WTC11 (cell line): ENCODE measurements at regions not wholly inside any gene's neighbourhood (a gene's known extent, or its start where the extent isn't known, plus 50 kb on each side); places are given as distances from the start of the nearest gene placed in this dataset.
"Not testable (repeated sequence)": the region's sequence is repeated elsewhere in the genome, so short reads cannot be mapped to it uniquely, and the experiment has no call there.

Source experiments
- ATAC-seq: fragments of 200-7000 bp; cut with Tn5 transposase; 2 replicates; pipeline ENCODE4 v1.10.0; 2021; ENCODE audit warnings: mild to moderate bottlenecking, moderate library complexity
- CTCF ChIA-PET: fragments of 300-600 bp; sonication (Branson Sonifier 250); formaldehyde crosslinking; loops from one replicate; lab custom pipeline; 2021; ENCODE audit warnings: antibody characterized with exemption; lab: Charles Lee
- POLR2A ChIA-PET: fragments of 350-600 bp; sonication (Branson Sonifier 250); formaldehyde crosslinking; loops from one replicate; lab custom pipeline; 2021; ENCODE audit warnings: antibody characterized with exemption; lab: Charles Lee
- DNase-seq: peaks from one replicate; pipeline ENCODE4 v3.0.0; 2021; ENCODE audit warnings: low spot score
- H3K27ac Mint-ChIP-seq: 2 replicates; pipeline ENCODE4 v1.8.0; 2021; ENCODE audit warnings: mixed read lengths
- H3K27me3 Mint-ChIP-seq: 2 replicates; pipeline ENCODE4 v1.8.0; 2021; ENCODE audit warnings: low read depth, mild to moderate bottlenecking, moderate library complexity, mixed read lengths
- H3K36me3 Mint-ChIP-seq: 2 replicates; pipeline ENCODE4 v1.8.0; 2021; ENCODE audit warnings: mixed read lengths
- H3K4me1 Mint-ChIP-seq: 2 replicates; pipeline ENCODE4 v1.8.0; 2022; ENCODE audit warnings: mixed read lengths
- H3K4me3 Mint-ChIP-seq: 2 replicates; pipeline ENCODE4 v1.8.0; 2021; ENCODE audit warnings: mild to moderate bottlenecking, moderate library complexity, mixed read lengths
- H3K9me3 Mint-ChIP-seq: 2 replicates; pipeline ENCODE4 v1.8.0; 2021; ENCODE audit warnings: mixed read lengths
- ATF3 ChIP-seq: sonication (generic); formaldehyde crosslinking; conservative IDR thresholded peaks from 2 replicates; pipeline ENCODE4 v1.8.1; 2022; ENCODE audit warnings: mild to moderate bottlenecking, missing genetic modification reagents
- ELF4 ChIP-seq: sonication (generic); formaldehyde crosslinking; IDR thresholded peaks from 2 replicates; pipeline ENCODE4 v1.8.1; 2022; ENCODE audit warnings: low read depth, mild to moderate bottlenecking, moderate library complexity, missing genetic modification reagents
- ESRRA ChIP-seq: sonication (generic); formaldehyde crosslinking; IDR thresholded peaks from 2 replicates; pipeline ENCODE4 v1.8.1; 2022; ENCODE audit warnings: mild to moderate bottlenecking, missing genetic modification reagents, borderline replicate concordance
- GABPB1 ChIP-seq: sonication (generic); formaldehyde crosslinking; IDR thresholded peaks from 2 replicates; pipeline ENCODE4 v1.8.1; 2023; ENCODE audit warnings: mild to moderate bottlenecking, missing genetic modification reagents
- GTF2I ChIP-seq: fragments of 250-450 bp; sonication (Bioruptor Pico); conservative IDR thresholded peaks from 2 replicates; pipeline ENCODE4 v1.4.0; 2021; ENCODE audit warnings: mild to moderate bottlenecking
- KAT7 ChIP-seq: sonication (generic); formaldehyde crosslinking; IDR thresholded peaks from 2 replicates; pipeline ENCODE4 v1.8.1; 2023; ENCODE audit warnings: missing genetic modification reagents, mild to moderate bottlenecking, borderline replicate concordance
- MAX ChIP-seq: sonication (generic); formaldehyde crosslinking; IDR thresholded peaks from 2 replicates; pipeline ENCODE4 v1.8.0; 2022; ENCODE audit warnings: mild to moderate bottlenecking, missing genetic modification reagents
- NR3C1 ChIP-seq: sonication (generic); formaldehyde crosslinking; conservative IDR thresholded peaks from 2 replicates; pipeline ENCODE4 v1.8.1; 2023; ENCODE audit warnings: low read depth, mild to moderate bottlenecking, missing genetic modification reagents
- RORB ChIP-seq: fragments of 250-450 bp; sonication (Bioruptor Pico); IDR thresholded peaks from 2 replicates; pipeline ENCODE4 v1.9.0; 2021; ENCODE audit warnings: mild to moderate bottlenecking
- SMAD4 ChIP-seq: sonication (generic); formaldehyde crosslinking; IDR thresholded peaks from 2 replicates; pipeline ENCODE4 v1.8.0; 2022; ENCODE audit warnings: mild to moderate bottlenecking, missing genetic modification reagents
- SOX15 ChIP-seq: fragments of 250-450 bp; sonication (Bioruptor Pico); IDR thresholded peaks from 2 replicates; pipeline ENCODE4 v1.9.0; 2021; ENCODE audit warnings: mild to moderate bottlenecking
- TCF7 ChIP-seq: sonication (generic); formaldehyde crosslinking; IDR thresholded peaks from 2 replicates; pipeline ENCODE4 v1.8.0; 2022; ENCODE audit warnings: mild to moderate bottlenecking, low read depth, missing genetic modification reagents, moderate library complexity
- TEAD4 ChIP-seq: sonication (generic); formaldehyde crosslinking; IDR thresholded peaks from 2 replicates; pipeline ENCODE4 v1.8.0; 2022; ENCODE audit warnings: mild to moderate bottlenecking, missing genetic modification reagents
- TP53 ChIP-seq: sonication (generic); formaldehyde crosslinking; IDR thresholded peaks from 2 replicates; pipeline ENCODE4 v1.8.1; 2023; ENCODE audit warnings: mild to moderate bottlenecking, missing genetic modification reagents
- ZNF219 ChIP-seq: sonication (generic); formaldehyde crosslinking; IDR thresholded peaks from 2 replicates; pipeline ENCODE4 v1.8.0; 2023; ENCODE audit warnings: missing genetic modification reagents, mild to moderate bottlenecking, borderline replicate concordance
- ZNF232 ChIP-seq: sonication (generic); formaldehyde crosslinking; IDR thresholded peaks from 2 replicates; pipeline ENCODE4 v1.8.0; 2022; ENCODE audit warnings: mild to moderate bottlenecking, missing genetic modification reagents
- ZNF281 ChIP-seq: sonication (generic); formaldehyde crosslinking; IDR thresholded peaks from 2 replicates; pipeline ENCODE4 v1.8.0; 2023; ENCODE audit warnings: mild to moderate bottlenecking, missing genetic modification reagents
- ZNF317 ChIP-seq: sonication (generic); formaldehyde crosslinking; IDR thresholded peaks from 2 replicates; pipeline ENCODE4 v1.8.1; 2023; ENCODE audit warnings: low read depth, mild to moderate bottlenecking, moderate library complexity, missing genetic modification reagents, borderline replicate concordance
- ZNF425 ChIP-seq: fragments of 250-450 bp; sonication (Bioruptor Pico); conservative IDR thresholded peaks from 2 replicates; pipeline ENCODE4 v1.9.0; 2021; ENCODE audit warnings: mild to moderate bottlenecking
- TF ChIP-seq, protein P1 (sequence below): sonication (generic); formaldehyde crosslinking; IDR thresholded peaks from 2 replicates; pipeline ENCODE4 v1.8.1; 2022; ENCODE audit warnings: mild to moderate bottlenecking, missing genetic modification reagents, moderate library complexity, borderline replicate concordance
- TF ChIP-seq, protein P2 (sequence below): sonication (generic); formaldehyde crosslinking; IDR thresholded peaks from 2 replicates; pipeline ENCODE4 v1.8.1; 2023; ENCODE audit warnings: mild to moderate bottlenecking, missing genetic modification reagents, moderate library complexity
- TF ChIP-seq, protein P3 (sequence below): sonication (generic); formaldehyde crosslinking; IDR thresholded peaks from 2 replicates; pipeline ENCODE4 v1.8.1; 2022; ENCODE audit warnings: missing genetic modification reagents, borderline replicate concordance

DNA sequence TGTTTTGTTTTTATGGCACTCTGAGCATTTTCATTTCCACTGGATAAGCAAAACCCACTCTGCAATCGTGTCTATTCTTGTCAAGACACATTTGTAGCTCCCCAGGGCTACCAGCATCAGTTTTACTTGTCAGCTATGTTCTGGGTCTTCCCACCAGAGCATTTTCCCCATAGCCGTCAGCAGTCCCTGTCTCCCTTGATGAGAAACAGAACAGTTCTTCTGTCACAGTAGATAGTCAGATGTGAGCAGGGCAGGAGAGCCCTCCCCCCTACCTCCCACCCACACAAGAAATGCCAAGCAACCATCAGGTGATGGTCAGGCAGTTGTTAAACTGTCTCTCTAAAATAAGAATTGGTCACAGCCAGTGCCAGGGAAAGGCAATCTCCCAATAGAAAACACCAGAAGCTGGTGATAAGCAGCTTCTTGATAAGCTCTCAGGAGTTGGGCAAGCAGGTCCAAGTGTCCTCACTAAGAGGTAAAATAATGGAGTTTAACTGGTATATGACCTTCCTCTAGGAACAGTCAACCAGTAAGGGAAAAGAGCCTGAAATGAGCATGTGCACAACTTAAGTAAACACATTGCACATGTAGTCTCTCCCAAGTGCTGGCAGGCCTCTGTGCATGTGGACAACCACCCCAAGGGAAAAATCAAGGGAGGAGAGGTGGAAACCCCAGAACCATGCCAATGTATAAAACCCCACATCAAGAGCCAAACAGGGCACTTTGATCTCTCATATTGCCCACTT lies 208.2 kb downstream of the S1PR1 start:
- H3K27ac Mint-ChIP-seq, result no peak overlapping the region
- TF ChIP-seq ESRRA, result no peak
- no peak for TF ChIP-seq TP53 (CRISPR knock-in tag)
- no peak for TF ChIP-seq NR3C1 (CRISPR knock-in tag)
- no peak for TF ChIP-seq SOX15
- no peak for TF ChIP-seq ZNF425 (CRISPR knock-in tag)
- no peak for TF ChIP-seq ZNF232 (CRISPR knock-in tag)
- TF ChIP-seq GTF2I (CRISPR knock-in tag), result no peak
- TF ChIP-seq TEAD4 (CRISPR knock-in tag), result no peak
- TF ChIP-seq TCF7 (CRISPR knock-in tag), result no peak
- no peak for TF ChIP-seq RORB (CRISPR knock-in tag)
- no peak for TF ChIP-seq KAT7 (CRISPR knock-in tag)
- no peak for TF ChIP-seq MAX (CRISPR knock-in tag)
- TF ChIP-seq ZNF281, result no peak
- TF ChIP-seq, protein P1, sequence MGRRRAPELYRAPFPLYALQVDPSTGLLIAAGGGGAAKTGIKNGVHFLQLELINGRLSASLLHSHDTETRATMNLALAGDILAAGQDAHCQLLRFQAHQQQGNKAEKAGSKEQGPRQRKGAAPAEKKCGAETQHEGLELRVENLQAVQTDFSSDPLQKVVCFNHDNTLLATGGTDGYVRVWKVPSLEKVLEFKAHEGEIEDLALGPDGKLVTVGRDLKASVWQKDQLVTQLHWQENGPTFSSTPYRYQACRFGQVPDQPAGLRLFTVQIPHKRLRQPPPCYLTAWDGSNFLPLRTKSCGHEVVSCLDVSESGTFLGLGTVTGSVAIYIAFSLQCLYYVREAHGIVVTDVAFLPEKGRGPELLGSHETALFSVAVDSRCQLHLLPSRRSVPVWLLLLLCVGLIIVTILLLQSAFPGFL (CRISPR knock-in tag), result no peak
- ATAC-seq, result no peak
- no peaks in the 10 kb centered on the region for H3K36me3 Mint-ChIP-seq
- CTCF ChIA-PET, result no interaction called here
- no peak for DNase-seq
- H3K4me3 Mint-ChIP-seq, result no peak overlapping the region
- H3K4me1 Mint-ChIP-seq, result peaks cover 25% of the 10 kb centered on the region
- POLR2A ChIA-PET, result no interaction called here
- H3K27me3 Mint-ChIP-seq, result no peaks in the 10 kb centered on the region
- H3K9me3 Mint-ChIP-seq, result no peaks in the 10 kb centered on the region

GRCh38 chr1:101448018-101448417 lies 211.2 kb downstream of the S1PR1 start:
- TF ChIP-seq ZNF317 (CRISPR knock-in tag), result no peak
- TF ChIP-seq SMAD4, result no peak
- no peak for TF ChIP-seq ELF4 (CRISPR knock-in tag)
- TF ChIP-seq ZNF219, result no peak
- TF ChIP-seq, protein P2, sequence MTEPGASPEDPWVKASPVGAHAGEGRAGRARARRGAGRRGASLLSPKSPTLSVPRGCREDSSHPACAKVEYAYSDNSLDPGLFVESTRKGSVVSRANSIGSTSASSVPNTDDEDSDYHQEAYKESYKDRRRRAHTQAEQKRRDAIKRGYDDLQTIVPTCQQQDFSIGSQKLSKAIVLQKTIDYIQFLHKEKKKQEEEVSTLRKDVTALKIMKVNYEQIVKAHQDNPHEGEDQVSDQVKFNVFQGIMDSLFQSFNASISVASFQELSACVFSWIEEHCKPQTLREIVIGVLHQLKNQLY (CRISPR knock-in tag), result no peak
- no peak for TF ChIP-seq ATF3
- no peak for TF ChIP-seq TP53 (CRISPR knock-in tag)
- no peak for TF ChIP-seq GABPB1
- TF ChIP-seq, protein P3, sequence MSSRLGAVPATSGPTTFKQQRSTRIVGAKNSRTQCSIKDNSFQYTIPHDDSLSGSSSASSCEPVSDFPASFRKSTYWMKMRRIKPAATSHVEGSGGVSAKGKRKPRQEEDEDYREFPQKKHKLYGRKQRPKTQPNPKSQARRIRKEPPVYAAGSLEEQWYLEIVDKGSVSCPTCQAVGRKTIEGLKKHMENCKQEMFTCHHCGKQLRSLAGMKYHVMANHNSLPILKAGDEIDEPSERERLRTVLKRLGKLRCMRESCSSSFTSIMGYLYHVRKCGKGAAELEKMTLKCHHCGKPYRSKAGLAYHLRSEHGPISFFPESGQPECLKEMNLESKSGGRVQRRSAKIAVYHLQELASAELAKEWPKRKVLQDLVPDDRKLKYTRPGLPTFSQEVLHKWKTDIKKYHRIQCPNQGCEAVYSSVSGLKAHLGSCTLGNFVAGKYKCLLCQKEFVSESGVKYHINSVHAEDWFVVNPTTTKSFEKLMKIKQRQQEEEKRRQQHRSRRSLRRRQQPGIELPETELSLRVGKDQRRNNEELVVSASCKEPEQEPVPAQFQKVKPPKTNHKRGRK, result no peak
- TF ChIP-seq, all 79 proteins: peak for 0
- Mint-ChIP-seq H3K4me1 (peaks cover 11% of the 10 kb centered on the region), H3K36me3 (no peaks in the 10 kb centered on the region), H3K4me3 (no peak overlapping the region), H3K9me3 (no peaks in the 10 kb centered on the region), H3K27ac (no peak overlapping the region), H3K27me3 (no peaks in the 10 kb centered on the region)
- ATAC-seq, result no peak
- CTCF ChIA-PET, result interaction anchor here (0.9 kb wide), 1 partner anchor 26 kb away, joined by 4 read pairs; no protein-coding TSS in a partner anchor
- POLR2A ChIA-PET, result no interaction called here
- DNase-seq, result no peak

DNA sequence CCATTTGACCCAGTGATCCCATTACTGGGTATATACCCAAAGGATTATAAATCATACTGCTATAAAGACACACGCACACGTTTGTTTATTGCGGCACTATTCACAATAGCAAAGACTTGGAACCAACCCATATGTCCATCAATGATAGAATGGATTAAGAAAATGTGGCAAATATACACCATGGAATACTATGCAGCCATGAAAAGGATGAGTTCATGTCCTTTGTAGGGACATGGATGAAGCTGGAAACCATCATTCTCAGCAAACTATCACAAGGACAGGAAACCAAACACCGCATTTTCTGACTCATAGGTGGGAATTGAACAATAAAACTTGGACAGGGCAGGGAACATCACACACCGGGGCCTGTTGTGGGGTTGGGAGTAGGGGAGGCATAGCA lies 213.9 kb downstream of the S1PR1 start:
- H3K4me1 Mint-ChIP-seq, H3K9me3 Mint-ChIP-seq, H3K27ac Mint-ChIP-seq, H3K36me3 Mint-ChIP-seq, H3K4me3 Mint-ChIP-seq, DNase-seq, H3K27me3 Mint-ChIP-seq, CTCF ChIA-PET, POLR2A ChIA-PET, ATAC-seq: not testable (repeated sequence)
